GM13977 (cell line): ENCODE measurements at regions not wholly inside any gene's neighbourhood (a gene's known extent, or its start where the extent isn't known, plus 50 kb on each side); places are given as distances from the start of the nearest gene placed in this dataset.

ENCODE experiments used
- DNase-seq: peaks from one replicate; pipeline ENCODE4 v3.0.0; 2012; ENCODE audit warnings: low spot score
- in situ Hi-C: fragments of 300-500 bp; cut with MboI; formaldehyde crosslinking; loops from one replicate; pipeline ENCODE4 v1.12.0; 2022; ENCODE audit warnings: low sequenced_read_pairs, low pct_unique_long_range_greater_than_20kb, mixed read lengths, inconsistent platforms; ENCODE audit not compliant: unreplicated experiment
- TF ChIP-seq, protein P1 (sequence below): IDR thresholded peaks from 2 replicates; pipeline ENCODE4 v1.5.1; 2012; ENCODE audit warnings: mild to moderate bottlenecking, control low read depth; ENCODE audit not compliant: insufficient read depth; ENCODE audit errors: extremely low read depth, missing control alignments

DNA sequence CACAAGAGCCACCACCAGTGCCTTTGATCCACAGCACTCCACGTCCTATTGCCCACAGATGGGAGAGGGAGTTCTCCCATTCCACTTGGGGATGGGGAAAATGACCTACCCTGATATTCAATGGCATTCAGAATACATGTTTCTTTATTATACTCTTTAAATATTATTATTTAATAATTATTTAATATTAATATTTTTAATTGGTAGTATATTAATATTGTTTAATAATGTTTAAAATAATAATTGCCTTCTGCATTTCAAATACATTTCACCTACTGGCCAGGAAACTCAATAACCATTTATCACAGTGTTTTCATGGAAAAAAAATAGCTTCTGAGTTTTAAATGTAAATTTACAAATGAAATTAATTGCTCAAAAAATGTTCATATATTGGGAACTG lies 127.4 kb upstream of the G2E3 start:
- TF ChIP-seq, protein P1, sequence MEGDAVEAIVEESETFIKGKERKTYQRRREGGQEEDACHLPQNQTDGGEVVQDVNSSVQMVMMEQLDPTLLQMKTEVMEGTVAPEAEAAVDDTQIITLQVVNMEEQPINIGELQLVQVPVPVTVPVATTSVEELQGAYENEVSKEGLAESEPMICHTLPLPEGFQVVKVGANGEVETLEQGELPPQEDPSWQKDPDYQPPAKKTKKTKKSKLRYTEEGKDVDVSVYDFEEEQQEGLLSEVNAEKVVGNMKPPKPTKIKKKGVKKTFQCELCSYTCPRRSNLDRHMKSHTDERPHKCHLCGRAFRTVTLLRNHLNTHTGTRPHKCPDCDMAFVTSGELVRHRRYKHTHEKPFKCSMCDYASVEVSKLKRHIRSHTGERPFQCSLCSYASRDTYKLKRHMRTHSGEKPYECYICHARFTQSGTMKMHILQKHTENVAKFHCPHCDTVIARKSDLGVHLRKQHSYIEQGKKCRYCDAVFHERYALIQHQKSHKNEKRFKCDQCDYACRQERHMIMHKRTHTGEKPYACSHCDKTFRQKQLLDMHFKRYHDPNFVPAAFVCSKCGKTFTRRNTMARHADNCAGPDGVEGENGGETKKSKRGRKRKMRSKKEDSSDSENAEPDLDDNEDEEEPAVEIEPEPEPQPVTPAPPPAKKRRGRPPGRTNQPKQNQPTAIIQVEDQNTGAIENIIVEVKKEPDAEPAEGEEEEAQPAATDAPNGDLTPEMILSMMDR, result no peak
- in situ Hi-C loops, result no loop called here
- DNase-seq, result no peak

DNA sequence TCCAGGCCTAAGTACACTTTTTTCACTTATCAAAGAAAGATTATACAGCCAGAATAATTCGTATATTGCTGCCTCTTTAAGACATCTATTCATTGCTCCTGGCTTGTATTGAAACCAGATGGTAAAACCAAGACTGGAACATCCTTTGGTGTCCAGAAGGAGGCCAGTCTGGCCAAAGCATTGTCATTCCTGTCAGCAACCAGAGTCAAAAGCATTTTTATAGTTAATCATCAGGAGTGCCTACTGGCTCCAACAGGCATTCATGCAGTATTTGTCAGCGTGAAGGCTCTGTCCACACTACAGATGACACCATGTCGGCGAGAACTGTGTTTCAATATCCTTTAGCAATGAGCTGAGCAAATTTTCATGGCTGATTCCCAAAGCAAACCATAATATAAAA lies 118.0 kb upstream of the G2E3 start:
- TF ChIP-seq, protein P1, result no peak
- no peak for DNase-seq
- in situ Hi-C loops, result no loop called here

DNA sequence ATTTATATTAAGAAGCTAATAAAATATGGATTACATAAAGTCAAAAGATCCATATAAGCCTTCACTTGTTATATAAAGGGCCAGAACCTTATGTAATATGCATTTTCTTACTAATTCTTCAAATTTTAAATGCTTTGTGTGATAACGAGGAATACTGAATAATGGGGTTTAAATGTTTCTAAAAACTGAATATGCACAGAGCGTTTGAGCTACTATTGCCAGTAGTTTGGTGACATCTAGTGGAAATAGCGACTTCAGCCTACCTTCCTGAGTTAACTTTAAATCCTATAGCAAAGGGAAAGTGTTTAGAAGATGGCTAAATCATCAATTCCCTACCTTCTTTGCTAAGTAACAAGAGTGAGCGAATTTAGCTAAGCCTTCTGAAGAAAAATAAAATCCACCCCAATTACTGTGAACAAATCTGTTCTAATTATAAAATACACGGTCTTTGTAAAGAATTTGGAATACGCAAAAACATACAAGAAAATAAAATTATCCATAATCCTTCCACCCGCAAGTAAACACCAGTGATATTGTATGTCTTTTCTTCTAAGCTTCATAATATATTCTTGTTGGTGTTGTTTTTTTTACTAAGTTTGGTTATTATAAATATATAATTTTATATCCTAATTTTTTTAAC lies 115.5 kb upstream of the G2E3 start:
- peak; percentile 9 for DNase-seq
- in situ Hi-C loops, result no loop called here
- TF ChIP-seq, protein P1, result peak; percentile 53

DNA sequence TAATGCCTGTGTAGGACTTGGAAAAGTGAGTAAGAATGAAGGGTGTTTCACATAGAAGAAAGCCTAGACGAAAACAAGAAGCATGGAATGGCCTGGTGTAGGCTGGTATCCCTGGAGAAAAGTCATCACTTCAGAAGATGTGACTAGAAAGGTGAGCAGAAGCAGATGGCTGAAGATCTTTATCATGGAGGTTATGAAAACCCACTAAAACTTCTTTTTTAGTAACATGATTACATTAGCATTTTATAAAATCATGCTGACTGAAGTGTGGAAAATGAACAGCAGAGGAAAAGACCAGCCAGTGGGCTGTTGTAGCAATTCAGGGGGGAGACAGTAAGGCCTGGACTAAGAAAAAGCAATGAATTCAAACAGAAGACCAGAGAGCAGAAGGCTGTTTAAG lies 114.5 kb upstream of the G2E3 start:
- in situ Hi-C loops, result no loop called here
- DNase-seq, result no peak
- TF ChIP-seq, protein P1, result no peak

DNA sequence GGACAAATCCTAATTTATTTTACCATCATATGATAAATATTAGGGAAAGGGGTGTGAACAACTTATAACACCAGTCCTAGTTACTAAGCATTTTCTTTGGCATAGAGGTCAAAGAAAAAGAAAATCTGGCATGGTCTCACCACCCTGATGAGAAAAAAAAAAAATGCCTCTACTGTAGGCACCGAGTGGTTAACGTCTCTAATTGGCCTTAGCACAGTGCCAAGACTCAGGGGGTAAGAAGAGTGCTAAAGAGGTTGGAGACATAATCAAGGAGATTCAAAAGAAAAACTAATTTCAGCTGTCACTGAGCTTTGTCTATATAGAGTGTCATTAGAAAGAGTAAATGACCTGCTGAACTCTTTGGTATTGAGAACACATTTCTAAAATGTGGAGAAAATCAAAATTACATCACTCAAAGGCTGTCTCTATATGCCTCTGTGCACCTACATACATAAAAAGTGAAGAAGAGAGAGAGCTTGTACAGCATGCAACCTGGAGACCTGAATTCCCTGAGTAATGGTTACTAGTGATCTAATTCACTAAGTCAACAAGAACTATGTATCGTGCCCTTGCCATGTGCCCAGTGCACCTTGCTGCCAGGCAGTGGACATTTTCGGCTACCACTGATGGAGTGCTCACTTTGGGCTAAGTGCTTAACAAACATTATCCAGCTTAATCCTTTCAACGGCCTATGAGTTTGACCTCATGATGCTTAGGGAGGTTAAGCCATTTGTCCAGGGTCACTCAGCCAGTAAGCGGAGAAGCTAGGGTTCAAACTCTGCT lies 113.8 kb upstream of the G2E3 start:
- no peak for DNase-seq
- TF ChIP-seq, protein P1, result no peak
- in situ Hi-C loops, result no loop called here

DNA sequence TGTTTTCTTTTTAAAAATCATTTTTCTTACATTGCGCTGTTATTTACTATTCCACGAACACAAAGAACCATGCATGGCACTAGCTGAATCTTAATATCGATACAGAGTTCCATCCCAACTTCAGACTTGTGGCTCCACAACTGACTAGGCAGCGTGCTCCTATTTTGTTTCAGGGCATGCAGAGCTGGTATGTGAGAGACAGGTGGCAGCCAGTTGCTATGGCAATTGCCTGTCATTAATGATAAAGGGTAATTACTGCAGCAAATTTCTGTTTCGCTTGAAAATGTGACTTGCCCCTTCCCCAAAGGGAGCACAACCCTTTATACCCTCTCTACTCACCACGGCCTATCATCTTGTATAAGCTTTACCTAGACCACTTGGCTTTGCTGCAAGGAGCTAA lies 113.1 kb upstream of the G2E3 start:
- in situ Hi-C loops, result no loop called here
- TF ChIP-seq, protein P1, result no peak
- no peak for DNase-seq
